GM03348 (cell line): ENCODE measurements at regions not wholly inside any gene's neighbourhood (a gene's known extent, or its start where the extent isn't known, plus 50 kb on each side); places are given as distances from the start of the nearest gene placed in this dataset.
A peak's percentile ranks its signal among the peaks of the same experiment; 100 is the strongest.

Experiments
- DNase-seq: peaks from one replicate; pipeline ENCODE4 v3.0.0; 2012; ENCODE audit warnings: low spot score

- DNase-seq: no peak
Measured at GRCh38 chr1:82562448-82562847, 761.7 kb downstream of the ADGRL2 start.

- no peak for DNase-seq
Measured at GRCh38 chr1:82560566-82560965, 759.8 kb downstream of the ADGRL2 start.

GRCh38 chr1:82555501-82555900, 754.8 kb downstream of the ADGRL2 start:
- DNase-seq: no peak

- DNase-seq: no peak
Measured at GRCh38 chr1:82549841-82550240, 749.1 kb downstream of the ADGRL2 start.

GRCh38 chr1:82542766-82543165, 742.0 kb downstream of the ADGRL2 start:
- DNase-seq: no peak

GRCh38 chr1:82542141-82542540, 741.4 kb downstream of the ADGRL2 start:
- DNase-seq: no peak

GRCh38 chr1:82540006-82540405, 739.3 kb downstream of the ADGRL2 start:
- no peak for DNase-seq

- DNase-seq: no peak
Measured at GRCh38 chr1:82538876-82539275, 738.1 kb downstream of the ADGRL2 start.

- DNase-seq: no peak
Measured at GRCh38 chr1:82534996-82535395, 734.3 kb downstream of the ADGRL2 start.

GRCh38 chr1:82525378-82525777, 724.6 kb downstream of the ADGRL2 start:
- DNase-seq: no peak

GRCh38 chr1:82520611-82521010, 719.9 kb downstream of the ADGRL2 start:
- no peak for DNase-seq

GRCh38 chr1:82517586-82517985, 716.9 kb downstream of the ADGRL2 start:
- peak; percentile 5 for DNase-seq

GRCh38 chr1:82515650-82516049, 714.9 kb downstream of the ADGRL2 start:
- no peak for DNase-seq

GRCh38 chr1:82511441-82511840, 710.7 kb downstream of the ADGRL2 start:
- DNase-seq: no peak

- DNase-seq: no peak
Measured at GRCh38 chr1:82510431-82510830, 709.7 kb downstream of the ADGRL2 start.

GRCh38 chr1:82507011-82507410, 706.3 kb downstream of the ADGRL2 start:
- DNase-seq: no peak

GRCh38 chr1:82503822-82504221, 703.1 kb downstream of the ADGRL2 start:
- DNase-seq: no peak

GRCh38 chr1:82499022-82499421, 698.3 kb downstream of the ADGRL2 start:
- DNase-seq: no peak

- DNase-seq: no peak
Measured at GRCh38 chr1:82494117-82494516, 693.4 kb downstream of the ADGRL2 start.

GRCh38 chr1:82492159-82492558, 691.4 kb downstream of the ADGRL2 start:
- no peak for DNase-seq

- no peak for DNase-seq
Measured at GRCh38 chr1:82491301-82492048, 690.7 kb downstream of the ADGRL2 start.

GRCh38 chr1:82487778-82488177, 687.0 kb downstream of the ADGRL2 start:
- no peak for DNase-seq

- no peak for DNase-seq
Measured at GRCh38 chr1:82486969-82487368, 686.2 kb downstream of the ADGRL2 start.

- no peak for DNase-seq
Measured at GRCh38 chr1:82486468-82486867, 685.7 kb downstream of the ADGRL2 start.
